ENCODE measurements at regions not wholly inside any gene's neighbourhood (a gene's known extent, or its start where the extent isn't known, plus 50 kb on each side); places are given as distances from the start of the nearest gene placed in this dataset.
"Not testable (repeated sequence)": the region's sequence is repeated elsewhere in the genome, so short reads cannot be mapped to it uniquely, and the experiment has no call there.

DNA sequence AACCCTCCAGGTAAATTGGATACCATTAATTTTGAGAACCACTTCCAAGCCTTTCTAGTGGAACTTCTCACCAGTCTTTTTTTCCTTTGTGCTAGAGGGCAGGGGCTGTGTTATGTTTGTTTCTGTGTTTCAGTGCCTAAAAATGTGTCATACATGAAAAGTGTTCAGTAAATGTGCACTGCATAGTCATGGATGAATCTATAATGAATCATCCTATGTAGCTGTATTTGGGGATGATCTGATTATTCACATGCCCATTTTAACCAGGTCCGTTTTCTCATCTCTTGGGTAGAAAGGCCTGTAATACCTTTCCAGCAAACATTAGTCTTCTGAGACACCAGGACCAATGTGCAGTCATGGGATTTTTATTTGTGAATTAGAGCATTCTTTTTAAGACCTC lies 583.0 kb upstream of the GOLIM4 start:
- Histone ChIP-seq H3K9me3 (ENCODE audit: low read length) (no peaks in the 10 kb centered on the region), H3K27me3 (ENCODE audit: low read length) (no peaks in the 10 kb centered on the region), H3K79me2 (ENCODE audit: low read length) (no peaks in the 10 kb centered on the region), H3K36me3 (ENCODE audit: insufficient read depth, low read length) (no peaks in the 10 kb centered on the region), H3K9me2 (replicated peaks; ENCODE audit: insufficient read depth, low read length) (no peaks in the 10 kb centered on the region), H3K4me2 (ENCODE audit: low read depth, low read length, poor library complexity, severe bottlenecking) (no peak overlapping the region), H3K4me3 (ENCODE audit: low read length) (no peak overlapping the region), H2AFZ (ENCODE audit: low read length) (no peak overlapping the region), H3K27ac (ENCODE audit: low read length) (no peak overlapping the region), H3K4me1 (ENCODE audit: low read length) (no peaks in the 10 kb centered on the region), H4K20me1 (ENCODE audit: insufficient read depth, low read depth, low read length) (no peaks in the 10 kb centered on the region), H3K9ac (ENCODE audit: low read length) (no peak overlapping the region)
- DNase-seq, result no peak

DNA sequence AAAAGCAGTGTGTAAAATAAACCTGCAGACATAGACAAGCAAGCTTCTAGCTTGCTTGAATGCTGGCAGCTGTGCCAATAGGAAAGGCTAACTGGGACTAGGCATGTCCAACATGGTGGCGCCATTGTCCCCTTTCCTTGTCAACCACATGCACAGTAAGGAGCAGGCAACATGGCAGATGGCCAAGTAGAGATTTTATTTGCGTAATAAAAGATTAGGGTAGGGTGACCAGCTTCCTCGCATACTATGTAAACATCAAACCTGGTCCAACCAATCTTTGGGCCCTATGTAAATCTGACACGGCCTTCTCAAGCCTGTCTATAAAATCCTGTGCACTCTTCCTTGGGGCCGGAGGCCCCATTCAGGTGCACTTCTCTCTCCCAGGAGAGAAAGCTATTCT lies 575.4 kb upstream of the GOLIM4 start:
- H3K4me1 ChIP-seq (ENCODE audit: low read length), result no peaks in the 10 kb centered on the region
- H3K27ac ChIP-seq (ENCODE audit: low read length), result no peak overlapping the region
- H3K9ac ChIP-seq (ENCODE audit: low read length), result no peak overlapping the region

DNA sequence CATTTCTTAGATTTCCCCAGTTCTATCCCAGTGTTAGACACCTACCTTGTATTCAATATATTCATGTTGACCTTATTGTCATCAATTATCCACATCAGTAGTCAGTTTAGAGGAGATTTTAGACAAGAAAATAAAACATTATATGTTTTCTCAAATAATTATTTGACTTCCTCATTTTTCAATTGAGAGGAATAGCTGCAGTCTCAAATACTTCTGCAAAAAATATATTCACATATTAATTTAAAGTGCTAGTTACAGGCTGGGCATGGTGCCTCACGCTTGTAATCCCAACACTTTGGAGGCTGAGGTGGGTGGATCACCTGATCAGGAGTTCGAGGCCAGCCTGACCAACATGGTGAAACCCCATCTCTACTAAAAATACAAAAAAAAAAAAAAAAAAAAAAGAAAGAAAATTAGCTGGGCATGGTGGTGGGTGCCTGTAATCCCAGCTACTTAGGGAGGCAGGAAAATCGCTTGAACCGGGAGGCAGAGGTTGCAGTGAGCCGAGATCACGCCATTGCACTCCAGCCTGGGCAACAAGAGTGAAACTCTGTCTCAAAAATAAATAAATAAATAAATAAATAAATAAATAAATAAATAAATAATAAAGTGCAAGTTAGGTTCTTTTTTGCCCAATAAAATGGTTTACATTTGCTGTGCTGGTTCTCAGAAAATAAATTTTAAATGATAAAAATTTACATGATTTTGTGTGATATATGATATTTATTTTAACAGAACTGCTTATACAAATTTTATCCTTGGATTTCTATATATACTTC lies 565.3 kb upstream of the GOLIM4 start:
- H3K79me2 ChIP-seq (ENCODE audit: low read length); H3K4me1 ChIP-seq (ENCODE audit: low read length); H3K27me3 ChIP-seq (ENCODE audit: low read length); H3K9ac ChIP-seq (ENCODE audit: low read length); H2AFZ ChIP-seq (ENCODE audit: low read length); H3K27ac ChIP-seq (ENCODE audit: low read length); H3K36me3 ChIP-seq (ENCODE audit: insufficient read depth, low read length); H3K4me2 ChIP-seq (ENCODE audit: low read depth, low read length, poor library complexity, severe bottlenecking); H3K4me3 ChIP-seq (ENCODE audit: low read length); H3K9me3 ChIP-seq (ENCODE audit: low read length); H3K9me2 ChIP-seq (replicated peaks; ENCODE audit: insufficient read depth, low read length); H4K20me1 ChIP-seq (ENCODE audit: insufficient read depth, low read depth, low read length); DNase-seq: not testable (repeated sequence)

More for the DNA sequence above, 575.4 kb upstream of the GOLIM4 start:
- H2AFZ ChIP-seq (ENCODE audit: low read length), result no peak overlapping the region
- H3K27me3 ChIP-seq (ENCODE audit: low read length), result no peaks in the 10 kb centered on the region; the same call in 1 of the 2 replicates
- H3K4me2 ChIP-seq (ENCODE audit: low read depth, low read length, poor library complexity, severe bottlenecking), result no peak overlapping the region
- H3K9me2 ChIP-seq (replicated peaks; ENCODE audit: insufficient read depth, low read length), result no peaks in the 10 kb centered on the region
- no peak overlapping the region for H3K4me3 ChIP-seq (ENCODE audit: low read length)
- DNase-seq, result no peak
- no peaks in the 10 kb centered on the region for H3K9me3 ChIP-seq (ENCODE audit: low read length)
- no peaks in the 10 kb centered on the region for H4K20me1 ChIP-seq (ENCODE audit: insufficient read depth, low read depth, low read length)
- H3K79me2 ChIP-seq (ENCODE audit: low read length), result no peaks in the 10 kb centered on the region
- no peaks in the 10 kb centered on the region for H3K36me3 ChIP-seq (ENCODE audit: insufficient read depth, low read length)

GRCh38 chr3:168659015-168659414 lies 563.3 kb upstream of the GOLIM4 start:
- H4K20me1 ChIP-seq (ENCODE audit: insufficient read depth, low read depth, low read length), result no peaks in the 10 kb centered on the region
- H3K79me2 ChIP-seq (ENCODE audit: low read length), result no peaks in the 10 kb centered on the region
- H3K27me3 ChIP-seq (ENCODE audit: low read length), result no peaks in the 10 kb centered on the region
- no peak overlapping the region for H3K4me3 ChIP-seq (ENCODE audit: low read length)
- no peak overlapping the region for H2AFZ ChIP-seq (ENCODE audit: low read length)
- no peaks in the 10 kb centered on the region for H3K36me3 ChIP-seq (ENCODE audit: insufficient read depth, low read length)
- H3K4me2 ChIP-seq (ENCODE audit: low read depth, low read length, poor library complexity, severe bottlenecking), result no peak overlapping the region
- H3K27ac ChIP-seq (ENCODE audit: low read length), result no peak overlapping the region
- no peaks in the 10 kb centered on the region for H3K9me2 ChIP-seq (replicated peaks; ENCODE audit: insufficient read depth, low read length)
- DNase-seq, result no peak
- H3K9me3 ChIP-seq (ENCODE audit: low read length), result no peaks in the 10 kb centered on the region
- no peaks in the 10 kb centered on the region for H3K4me1 ChIP-seq (ENCODE audit: low read length)
- no peak overlapping the region for H3K9ac ChIP-seq (ENCODE audit: low read length)

GRCh38 chr3:168655611-168656010 lies 559.9 kb upstream of the GOLIM4 start:
- Histone ChIP-seq H3K4me2 (ENCODE audit: low read depth, low read length, poor library complexity, severe bottlenecking) (no peak overlapping the region), H3K27me3 (ENCODE audit: low read length) (no peaks in the 10 kb centered on the region), H3K9me3 (ENCODE audit: low read length) (no peaks in the 10 kb centered on the region), H3K9me2 (replicated peaks; ENCODE audit: insufficient read depth, low read length) (no peaks in the 10 kb centered on the region), H3K4me1 (ENCODE audit: low read length) (no peaks in the 10 kb centered on the region), H2AFZ (ENCODE audit: low read length) (no peak overlapping the region), H3K27ac (ENCODE audit: low read length) (no peak overlapping the region), H3K4me3 (ENCODE audit: low read length) (no peak overlapping the region), H3K79me2 (ENCODE audit: low read length) (no peaks in the 10 kb centered on the region), H3K9ac (ENCODE audit: low read length) (no peak overlapping the region), H3K36me3 (ENCODE audit: insufficient read depth, low read length) (no peaks in the 10 kb centered on the region), H4K20me1 (ENCODE audit: insufficient read depth, low read depth, low read length) (no peaks in the 10 kb centered on the region)
- no peak for DNase-seq

DNA sequence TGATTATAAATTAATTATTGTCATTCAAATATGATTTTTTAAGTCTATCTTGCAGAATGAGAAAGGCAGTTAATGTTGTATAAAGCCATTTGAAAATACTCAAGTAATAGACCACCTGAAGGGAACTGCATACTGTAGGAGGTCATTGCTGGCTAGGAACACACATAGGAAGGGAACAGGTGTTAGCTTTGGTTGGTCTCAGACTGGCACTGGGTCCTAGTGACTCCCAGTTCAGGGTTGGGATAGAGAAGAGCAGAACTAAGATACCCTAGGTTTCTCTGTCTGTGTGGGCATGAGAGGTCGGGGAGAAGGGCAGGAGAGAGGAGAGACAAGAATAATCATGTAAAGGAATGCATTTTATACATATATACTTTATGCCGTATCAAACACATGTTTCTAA lies 559.0 kb upstream of the GOLIM4 start:
- Histone ChIP-seq H3K79me2 (ENCODE audit: low read length) (no peaks in the 10 kb centered on the region), H3K9me2 (replicated peaks; ENCODE audit: insufficient read depth, low read length) (no peaks in the 10 kb centered on the region), H4K20me1 (ENCODE audit: insufficient read depth, low read depth, low read length) (no peaks in the 10 kb centered on the region), H3K4me2 (ENCODE audit: low read depth, low read length, poor library complexity, severe bottlenecking) (no peak overlapping the region), H3K27ac (ENCODE audit: low read length) (no peak overlapping the region), H2AFZ (ENCODE audit: low read length) (no peak overlapping the region), H3K9ac (ENCODE audit: low read length) (no peak overlapping the region), H3K4me3 (ENCODE audit: low read length) (no peak overlapping the region), H3K4me1 (ENCODE audit: low read length) (no peaks in the 10 kb centered on the region), H3K27me3 (ENCODE audit: low read length) (no peaks in the 10 kb centered on the region), H3K36me3 (ENCODE audit: insufficient read depth, low read length) (no peaks in the 10 kb centered on the region), H3K9me3 (ENCODE audit: low read length) (no peaks in the 10 kb centered on the region)
- no peak for DNase-seq

GRCh38 chr3:168653255-168653654 lies 557.5 kb upstream of the GOLIM4 start:
- no peak overlapping the region for H3K27ac ChIP-seq (ENCODE audit: low read length)
- H3K4me1 ChIP-seq (ENCODE audit: low read length), result no peaks in the 10 kb centered on the region
- no peaks in the 10 kb centered on the region for H3K36me3 ChIP-seq (ENCODE audit: insufficient read depth, low read length)
- no peak overlapping the region for H3K9ac ChIP-seq (ENCODE audit: low read length)
- DNase-seq, result no peak
- no peak overlapping the region for H2AFZ ChIP-seq (ENCODE audit: low read length)
- no peak overlapping the region for H3K4me2 ChIP-seq (ENCODE audit: low read depth, low read length, poor library complexity, severe bottlenecking)
- no peaks in the 10 kb centered on the region for H4K20me1 ChIP-seq (ENCODE audit: insufficient read depth, low read depth, low read length)
- no peaks in the 10 kb centered on the region for H3K9me3 ChIP-seq (ENCODE audit: low read length)
- H3K27me3 ChIP-seq (ENCODE audit: low read length), result no peaks in the 10 kb centered on the region
- H3K4me3 ChIP-seq (ENCODE audit: low read length), result no peak overlapping the region
- H3K79me2 ChIP-seq (ENCODE audit: low read length), result no peaks in the 10 kb centered on the region
- no peaks in the 10 kb centered on the region for H3K9me2 ChIP-seq (replicated peaks; ENCODE audit: insufficient read depth, low read length)

DNA sequence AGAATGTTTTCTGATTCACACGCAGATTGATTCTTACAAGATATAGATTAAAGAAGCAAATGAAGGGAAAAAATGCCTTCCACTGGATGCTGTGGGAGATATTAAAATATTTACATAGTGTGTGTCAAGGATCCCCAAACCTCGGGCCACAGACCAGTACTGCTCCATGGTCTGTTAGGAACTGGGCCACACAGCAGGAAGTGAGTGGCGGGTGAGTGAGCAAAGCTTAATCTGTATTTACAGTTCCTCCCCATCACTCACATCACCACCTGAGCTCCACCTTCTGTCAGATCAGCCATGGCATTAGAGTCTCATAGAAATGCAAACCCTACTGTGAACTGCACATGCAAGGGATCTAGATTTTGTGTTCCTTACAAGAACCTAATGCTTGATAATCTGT lies 552.6 kb upstream of the GOLIM4 start:
- H3K4me1 ChIP-seq (ENCODE audit: low read length), result no peaks in the 10 kb centered on the region
- no peak overlapping the region for H3K9ac ChIP-seq (ENCODE audit: low read length)
- H3K79me2 ChIP-seq (ENCODE audit: low read length), result no peaks in the 10 kb centered on the region
- H3K27ac ChIP-seq (ENCODE audit: low read length), result no peak overlapping the region
- no peak overlapping the region for H3K4me3 ChIP-seq (ENCODE audit: low read length)
- H3K27me3 ChIP-seq (ENCODE audit: low read length), result no peaks in the 10 kb centered on the region
- H4K20me1 ChIP-seq (ENCODE audit: insufficient read depth, low read depth, low read length), result no peaks in the 10 kb centered on the region
- H3K4me2 ChIP-seq (ENCODE audit: low read depth, low read length, poor library complexity, severe bottlenecking), result no peak overlapping the region
- no peaks in the 10 kb centered on the region for H3K9me2 ChIP-seq (replicated peaks; ENCODE audit: insufficient read depth, low read length)
- no peak overlapping the region for H2AFZ ChIP-seq (ENCODE audit: low read length)
- no peaks in the 10 kb centered on the region for H3K9me3 ChIP-seq (ENCODE audit: low read length)
- no peak for DNase-seq
- H3K36me3 ChIP-seq (ENCODE audit: insufficient read depth, low read length), result no peaks in the 10 kb centered on the region
